NCI-H1417 (cell line): ENCODE measurements at regions not wholly inside any gene's neighbourhood (a gene's known extent, or its start where the extent isn't known, plus 50 kb on each side); places are given as distances from the start of the nearest gene placed in this dataset.
A peak's percentile ranks its signal among the peaks of the same experiment; 100 is the strongest.

Experiments
- DNase-seq, 3 experiments: peaks; one replicate each; lab custom pipeline; 2025; lab: John Stamatoyannopoulos, UW

- no peak for DNase-seq
Measured at GRCh38 chr1:55931081-55931940, 648.1 kb downstream of the PLPP3 start.

DNA sequence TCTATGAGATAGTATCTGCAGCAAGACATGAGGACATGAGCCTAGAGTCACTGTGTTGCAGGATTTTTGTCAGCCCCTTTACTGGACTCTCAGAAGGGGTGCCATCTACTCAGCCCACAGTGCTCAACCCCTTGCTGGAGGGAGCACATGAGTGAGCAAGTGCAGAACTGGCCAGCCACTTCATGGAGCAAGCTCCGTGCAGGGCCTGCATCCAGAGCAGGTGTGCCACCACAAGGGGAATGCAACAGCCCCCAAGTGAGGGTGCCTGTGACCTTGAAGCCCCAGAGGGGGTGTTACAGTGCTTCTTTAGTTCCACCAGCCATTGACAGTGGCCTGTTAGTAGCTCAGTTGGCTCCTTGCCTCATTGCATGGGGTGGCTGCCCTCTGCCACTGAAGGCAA is 649.7 kb downstream of the PLPP3 start:
- DNase-seq, result no peak

- DNase-seq, result no peak
Measured at GRCh38 chr1:55928576-55928975, 650.8 kb downstream of the PLPP3 start.

DNA sequence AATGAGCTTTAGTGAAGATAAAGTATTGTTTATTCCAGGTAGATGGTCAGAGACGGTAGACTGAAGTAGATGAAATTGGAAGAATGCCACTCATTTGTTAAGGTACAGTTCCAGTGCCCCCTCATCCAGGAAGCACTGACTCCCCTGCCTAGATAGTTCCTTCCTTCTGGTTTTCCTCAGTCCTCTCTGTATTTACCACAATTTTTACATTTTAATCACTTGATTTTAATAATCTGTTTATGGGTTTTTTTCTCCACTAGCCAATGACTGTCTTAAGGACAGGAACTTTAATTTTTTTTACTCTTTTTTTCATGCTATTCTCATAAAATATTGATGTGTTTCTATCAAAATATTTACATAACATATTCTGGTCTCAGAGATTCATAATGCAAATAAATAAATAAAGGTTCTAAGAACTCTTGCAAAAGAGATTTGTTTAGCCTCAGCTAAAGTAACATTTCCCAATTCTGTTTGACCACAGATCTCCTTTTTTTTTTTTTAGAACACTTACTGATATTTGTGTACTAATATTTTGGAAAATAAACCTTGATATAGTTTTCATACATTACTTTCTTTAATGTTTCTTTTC is 651.6 kb downstream of the PLPP3 start:
- DNase-seq, result no peak

DNA sequence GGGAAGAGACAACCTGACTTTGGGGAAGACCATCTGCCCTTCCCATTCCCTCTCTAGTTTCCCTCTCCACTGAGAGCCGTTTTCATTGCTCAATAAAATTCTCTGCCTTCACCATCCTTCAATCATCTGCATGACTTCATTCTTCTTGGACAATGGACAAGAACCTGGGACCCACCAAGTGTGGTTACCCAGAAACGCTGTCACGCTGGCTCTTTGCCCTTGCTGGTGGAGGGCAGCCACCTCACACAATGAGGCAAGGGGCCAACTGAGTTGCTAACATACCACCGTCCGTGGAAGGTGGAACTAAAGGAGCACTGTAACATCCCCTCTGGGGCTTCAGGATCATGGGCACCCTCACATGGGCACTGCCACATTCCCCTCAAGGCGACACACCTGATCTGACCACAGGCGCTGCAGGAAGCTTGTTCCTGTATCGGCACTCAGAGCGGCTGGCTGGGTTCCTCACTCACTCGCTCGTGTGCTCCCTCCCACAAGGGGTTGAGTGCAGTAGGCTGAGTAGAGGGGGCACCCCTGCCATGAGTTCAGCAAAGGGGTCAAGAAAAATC is 652.4 kb downstream of the PLPP3 start:
- DNase-seq, result no peak

DNA sequence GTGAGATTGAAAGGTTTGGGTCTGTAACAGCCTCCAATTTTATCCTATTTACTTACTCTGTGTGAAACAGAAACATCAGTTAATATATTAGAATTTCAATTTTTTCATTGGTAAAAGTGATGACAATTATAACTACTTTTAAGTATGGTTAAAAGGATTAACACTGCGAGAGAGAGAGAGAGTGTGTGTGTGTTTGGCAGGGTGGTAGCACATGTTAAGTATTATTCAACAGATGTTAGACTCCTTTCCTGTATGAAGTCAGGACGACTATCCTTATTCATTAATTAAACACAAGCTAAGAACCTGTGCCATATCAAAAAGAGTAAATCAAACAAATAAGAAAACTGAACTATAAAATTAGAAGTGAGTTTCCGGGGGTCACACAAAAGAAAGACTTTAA is 662.5 kb downstream of the PLPP3 start:
- DNase-seq, result no peak

DNA sequence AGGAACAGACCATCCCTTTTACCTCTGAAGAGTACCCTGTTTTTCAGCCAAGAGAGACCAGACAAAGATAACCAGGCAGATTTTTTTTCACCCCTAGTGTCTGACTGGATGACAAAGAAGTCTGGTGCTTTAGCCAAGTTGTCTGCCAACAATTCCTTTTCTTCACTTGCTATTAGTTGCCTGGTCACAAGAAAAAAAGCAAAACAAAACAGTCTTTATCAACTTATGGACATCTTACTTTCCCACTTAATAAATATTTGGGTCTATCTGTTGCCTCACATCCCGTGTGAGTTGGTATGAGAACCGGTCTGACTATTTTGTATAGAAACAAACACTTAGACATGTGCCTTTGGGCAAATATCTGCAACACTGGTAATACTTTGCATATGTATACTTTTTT is 662.9 kb downstream of the PLPP3 start:
- DNase-seq, result no peak

- DNase-seq, result no peak
Measured at GRCh38 chr1:55913565-55913964, 665.8 kb downstream of the PLPP3 start.

DNA sequence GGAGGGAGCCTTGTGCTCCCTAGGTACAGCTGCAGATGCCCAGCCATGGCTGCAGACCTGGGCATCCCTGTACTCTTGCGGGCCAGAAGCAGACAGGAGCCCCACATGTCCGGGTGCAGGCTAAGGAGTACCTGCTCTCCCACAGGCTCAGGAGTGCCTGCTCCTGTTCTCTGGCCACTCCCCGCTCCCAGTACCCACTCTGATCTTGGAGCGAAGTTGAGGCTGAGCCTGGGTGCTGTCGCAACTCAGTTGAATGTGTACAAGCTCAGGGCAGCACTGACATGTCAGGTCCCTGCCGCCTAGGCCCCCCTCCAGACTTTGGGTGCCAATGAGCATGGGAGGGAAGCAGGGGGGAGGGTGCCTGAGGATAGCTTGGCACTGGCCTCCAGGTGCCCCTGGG is 666.9 kb downstream of the PLPP3 start:
- no peak for DNase-seq

DNA sequence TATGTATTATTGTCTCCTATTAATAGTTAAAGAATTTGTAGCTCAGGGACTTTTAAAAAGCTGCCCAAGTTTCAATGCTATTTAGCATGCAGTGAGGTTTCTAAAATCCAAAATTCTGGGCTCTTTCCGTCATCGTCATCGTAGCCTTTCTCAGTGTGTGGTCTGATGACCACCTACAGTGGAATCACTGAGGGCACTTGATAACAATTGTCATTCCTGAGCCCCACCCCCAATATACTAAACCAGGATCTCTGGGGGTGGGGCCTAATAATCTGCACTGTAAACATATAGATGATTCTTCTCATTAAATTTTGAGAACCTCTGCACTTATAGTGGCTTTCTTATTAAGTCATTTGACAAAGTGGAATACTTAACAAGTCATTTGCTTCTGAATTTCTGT is 674.8 kb downstream of the PLPP3 start:
- no peak for DNase-seq

GRCh38 chr1:55898181-55898580 is 681.2 kb downstream of the PLPP3 start:
- no peak for DNase-seq

- no peak for DNase-seq
Measured at GRCh38 chr1:55896210-55896609, 681.0 kb upstream of the USP24 start.

DNA sequence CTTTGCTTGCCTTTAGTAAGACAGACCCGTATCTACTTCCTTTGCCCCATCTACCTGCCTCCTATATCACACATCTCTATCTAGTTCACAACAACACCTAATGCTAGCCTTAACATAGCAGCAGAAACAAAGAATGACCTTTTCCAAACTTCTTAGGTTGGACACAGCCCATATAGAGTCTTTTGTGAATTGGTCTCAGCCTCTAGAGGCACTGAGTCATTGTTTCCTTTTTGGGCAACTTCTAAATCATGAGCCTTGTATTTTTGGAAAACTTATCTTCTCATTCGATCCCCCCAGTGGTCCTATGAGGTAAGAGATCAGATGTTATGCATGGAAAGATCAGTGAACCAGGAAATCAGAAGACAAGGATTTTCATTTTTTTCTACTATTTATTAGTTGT is 679.4 kb upstream of the USP24 start:
- no peak for DNase-seq

DNA sequence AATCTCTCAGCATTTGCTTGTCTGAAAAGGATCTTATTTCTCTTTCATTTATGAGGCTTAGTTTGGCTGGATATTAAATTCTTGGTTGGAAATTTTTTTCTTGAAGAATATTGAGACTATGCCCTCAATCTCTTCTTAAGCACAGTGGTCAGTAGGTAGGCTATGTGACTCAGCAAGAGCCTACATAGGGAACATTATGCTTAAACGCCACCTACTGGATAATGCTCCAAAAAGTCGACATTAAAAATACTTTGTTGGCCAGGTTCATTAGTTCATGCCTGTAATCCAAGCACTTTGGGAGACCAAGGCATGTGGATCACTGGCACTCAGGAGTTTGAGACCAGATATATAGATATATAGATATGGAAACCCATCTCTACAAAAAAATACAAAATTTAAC is 678.0 kb upstream of the USP24 start:
- peak in 2 of 3 experiments; percentile 10 to 13 for DNase-seq

GRCh38 chr1:55888685-55889317 is 673.6 kb upstream of the USP24 start:
- DNase-seq, result no peak

GRCh38 chr1:55886856-55887712 is 671.9 kb upstream of the USP24 start:
- peak in 2 of 3 experiments; percentile 8 to 59 for DNase-seq

- DNase-seq, result no peak
Measured at GRCh38 chr1:55885619-55886018, 670.5 kb upstream of the USP24 start.

GRCh38 chr1:55882931-55883330 is 667.8 kb upstream of the USP24 start:
- no peak for DNase-seq

DNA sequence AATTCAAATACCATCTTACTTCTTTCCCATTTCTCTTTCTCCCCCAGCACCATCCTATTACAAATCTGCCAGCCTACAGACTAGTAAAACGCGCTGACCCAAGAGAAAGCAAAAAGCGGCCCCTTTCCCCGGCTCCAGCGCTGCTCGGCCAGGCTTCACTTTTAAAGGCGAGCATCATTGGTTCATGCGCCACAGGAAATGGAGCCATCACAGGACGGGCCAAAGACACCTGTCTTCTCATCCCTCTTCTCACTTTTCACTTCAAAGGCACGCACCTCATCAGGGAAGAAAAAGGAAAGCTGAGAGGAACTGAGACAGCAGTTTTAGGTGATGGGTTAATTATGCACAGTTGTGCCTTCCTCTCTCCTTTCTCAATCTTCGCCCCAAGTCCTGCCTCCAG is 664.2 kb upstream of the USP24 start:
- DNase-seq, result no peak

GRCh38 chr1:55877437-55878232 is 662.5 kb upstream of the USP24 start:
- DNase-seq, result no peak
